HG02588 (cell line): ENCODE measurements at regions not wholly inside any gene's neighbourhood (a gene's known extent, or its start where the extent isn't known, plus 50 kb on each side); places are given as distances from the start of the nearest gene placed in this dataset.

Source experiments
- ATAC-seq: cut with Tn5 transposase; IDR thresholded peaks from one replicate; pipeline ENCODE4 v1.9.1; 2021; ENCODE audit warnings: mild to moderate bottlenecking, moderate library complexity; ENCODE audit not compliant: unreplicated experiment

DNA sequence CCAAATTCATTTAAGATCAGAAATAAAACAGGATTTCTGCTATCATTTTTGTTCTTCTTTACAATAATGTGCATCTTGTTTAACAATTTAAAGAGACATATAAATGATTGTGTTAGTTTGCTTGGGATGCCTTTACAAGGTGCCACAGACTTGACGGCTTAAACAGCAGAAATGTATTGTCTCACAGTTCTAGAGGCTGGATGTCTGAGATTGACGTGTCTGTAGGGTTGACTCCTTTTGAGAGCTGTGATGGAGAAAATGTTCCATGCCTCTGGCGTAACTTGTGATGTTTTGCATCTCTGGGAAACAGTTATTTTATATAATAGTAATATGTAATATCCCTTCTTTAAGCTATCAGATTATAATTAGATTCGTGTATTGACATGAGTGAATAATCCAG is 1091.6 kb upstream of the PRMT6 start:
- no peak for ATAC-seq

DNA sequence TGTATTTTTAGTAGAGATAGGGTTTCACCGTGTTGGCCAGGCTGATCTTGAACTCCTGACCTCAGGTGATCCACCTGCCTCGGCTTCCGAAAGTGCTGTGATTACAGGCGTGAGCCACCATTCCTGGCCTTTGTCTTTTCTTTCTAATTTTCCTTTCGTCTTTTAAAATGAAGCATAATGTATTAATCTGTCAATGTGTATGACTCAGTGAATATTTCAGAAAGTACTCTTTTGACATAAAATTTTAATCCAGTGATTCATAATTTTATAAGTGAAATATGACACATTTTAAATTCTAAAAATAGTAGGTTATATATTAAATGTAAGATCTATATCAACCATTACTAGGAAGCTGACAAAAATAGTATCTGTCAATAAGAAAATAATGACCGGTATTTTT is 1059.0 kb upstream of the PRMT6 start:
- ATAC-seq: no peak

- no peak for ATAC-seq
These were observed 1034.1 kb upstream of the PRMT6 start for GRCh38 chr1:106022312-106022902.

DNA sequence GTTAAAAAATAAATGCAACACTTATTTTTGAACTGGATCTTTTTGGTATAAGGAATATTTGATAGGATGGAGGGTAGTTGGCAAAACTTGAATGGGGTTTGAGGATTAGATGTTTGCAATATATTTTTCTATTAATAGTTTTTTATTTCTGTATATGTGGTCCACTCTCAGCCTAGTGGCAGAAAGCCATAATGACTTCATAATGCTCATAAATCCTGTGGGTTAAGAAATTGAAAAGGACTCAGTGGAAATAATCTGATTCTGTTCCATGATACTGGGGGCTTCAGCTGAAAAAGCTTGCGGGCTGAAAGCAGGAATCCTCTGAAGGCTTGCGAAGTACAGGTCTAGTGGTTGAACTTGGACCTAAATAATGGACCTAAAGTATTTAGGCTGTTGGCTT is 1028.6 kb upstream of the PRMT6 start:
- no peak for ATAC-seq

DNA sequence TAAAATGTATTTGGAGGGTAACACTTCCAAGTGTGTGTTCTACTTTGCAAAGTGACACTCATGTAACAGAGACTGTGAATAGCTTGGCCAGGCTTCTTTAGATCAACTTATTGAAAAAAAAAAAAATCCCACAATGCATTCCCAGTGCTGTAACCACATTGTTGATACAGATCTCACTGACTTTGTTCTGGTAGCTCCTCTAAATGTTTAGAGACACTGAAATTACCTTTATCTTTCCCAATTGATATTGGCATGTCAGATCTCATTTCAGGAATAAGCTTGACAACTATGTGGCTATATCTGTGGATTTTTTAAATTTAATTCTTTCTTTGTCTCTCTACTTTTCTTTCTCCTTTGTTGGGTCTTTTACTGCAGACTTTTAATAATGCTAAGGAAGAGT is 1018.9 kb upstream of the PRMT6 start:
- no peak for ATAC-seq

GRCh38 chr1:106038260-106038659 is 1018.2 kb upstream of the PRMT6 start:
- ATAC-seq: no peak

GRCh38 chr1:106043971-106044370 is 1012.5 kb upstream of the PRMT6 start:
- ATAC-seq: no peak

DNA sequence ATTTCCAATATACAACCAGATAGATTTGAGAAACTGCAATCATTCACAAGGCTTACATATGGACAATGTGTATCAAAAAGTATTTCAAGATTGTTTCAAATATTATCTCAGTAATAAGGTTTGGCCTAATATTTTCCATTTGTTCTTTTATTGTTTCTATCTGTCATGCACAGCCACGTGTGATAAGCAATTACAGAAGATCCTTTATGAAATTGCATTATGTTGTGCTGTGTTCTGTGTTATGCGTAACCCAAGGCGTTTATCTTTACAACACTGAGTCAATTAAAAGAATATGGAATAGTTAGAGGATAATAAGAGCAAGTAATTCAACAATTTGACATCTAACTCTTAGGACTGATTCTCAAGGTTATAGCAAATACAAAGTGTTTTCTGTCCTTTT is 1009.3 kb upstream of the PRMT6 start:
- no peak for ATAC-seq

DNA sequence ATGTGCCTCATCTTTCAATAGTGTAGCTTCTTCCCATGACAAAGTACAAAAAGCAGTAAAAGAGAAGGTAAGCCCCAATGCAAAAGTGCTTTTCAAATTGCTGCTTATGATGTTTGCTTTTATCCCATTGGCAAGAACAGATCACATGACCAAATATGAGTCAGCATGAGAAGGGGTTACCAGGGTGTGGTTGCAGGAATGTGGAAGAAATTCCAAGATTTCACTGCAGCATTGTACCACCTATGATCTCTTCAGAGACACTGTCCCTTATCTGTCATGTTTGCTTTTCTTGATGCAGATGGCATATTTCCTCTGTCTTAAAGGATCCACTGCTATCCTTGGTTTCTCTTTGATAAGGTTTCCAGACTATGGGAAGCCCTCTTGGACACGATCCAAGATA is 1006.9 kb upstream of the PRMT6 start:
- ATAC-seq: no peak

DNA sequence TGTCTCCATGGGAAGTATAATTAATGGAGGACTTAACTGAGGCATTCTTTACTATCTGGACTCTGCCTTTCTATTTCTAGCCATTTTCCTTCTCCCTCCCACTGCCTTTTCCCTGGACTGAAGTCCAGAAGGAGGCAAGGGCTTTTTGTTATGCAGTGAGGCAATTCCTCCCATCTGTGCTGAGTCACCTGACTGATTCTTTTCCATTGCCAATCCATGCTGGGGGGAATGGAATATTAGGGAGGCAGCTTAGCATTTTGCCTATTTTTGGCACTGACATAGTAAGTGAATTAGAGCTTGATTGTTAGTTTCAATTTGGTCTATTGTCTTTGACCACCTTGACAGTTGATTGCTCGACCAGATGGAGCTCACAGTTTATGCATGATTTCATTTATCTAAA is 1000.6 kb upstream of the PRMT6 start:
- ATAC-seq: no peak

GRCh38 chr1:106061586-106062495 is 994.6 kb upstream of the PRMT6 start:
- ATAC-seq: no peak

- no peak for ATAC-seq
These were observed 993.0 kb upstream of the PRMT6 start for GRCh38 chr1:106063510-106063909.

GRCh38 chr1:106072909-106073600 is 983.4 kb upstream of the PRMT6 start:
- peak; percentile 73 for ATAC-seq

- no peak for ATAC-seq
These were observed 975.7 kb upstream of the PRMT6 start for GRCh38 chr1:106080608-106081325.

DNA sequence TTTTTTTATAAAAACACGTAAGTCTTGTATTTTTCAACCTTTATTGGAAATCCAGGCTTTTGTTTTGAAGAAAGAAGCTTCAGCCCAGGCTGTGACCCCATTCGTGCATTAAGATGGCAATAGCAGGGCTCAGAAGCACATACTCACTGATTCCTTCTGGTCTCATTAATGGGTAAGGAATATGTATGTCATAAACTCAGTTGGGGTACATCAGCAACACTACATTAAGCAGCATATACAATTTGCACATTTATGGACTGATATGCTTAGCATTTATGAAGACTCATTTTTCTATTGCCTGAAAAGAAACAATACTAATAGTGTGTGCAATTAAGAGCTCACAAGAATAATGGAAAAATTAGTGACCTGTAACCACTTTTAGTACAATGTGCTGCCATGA is 945.4 kb upstream of the PRMT6 start:
- ATAC-seq: no peak

- ATAC-seq: no peak
These were observed 942.6 kb upstream of the PRMT6 start for GRCh38 chr1:106113851-106114250.

DNA sequence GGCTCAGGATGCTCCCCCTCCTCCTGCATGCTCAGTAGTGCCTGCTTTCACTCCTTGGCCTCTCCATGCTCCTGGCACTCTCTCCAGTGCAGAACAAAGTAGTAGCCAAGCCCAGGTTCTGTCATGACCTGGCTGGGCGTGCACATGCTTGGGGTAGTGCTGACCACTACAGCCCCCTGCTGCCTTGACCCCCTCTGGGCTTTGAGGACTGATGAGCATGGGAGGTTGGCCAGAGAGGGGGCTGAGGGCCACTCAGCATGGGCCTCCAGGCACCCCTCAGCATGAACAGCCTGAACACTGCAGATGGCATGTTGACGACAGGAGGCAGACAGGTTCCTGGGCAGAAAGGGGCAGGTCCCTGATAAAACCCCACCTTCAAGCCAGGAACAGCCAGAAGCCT is 935.7 kb upstream of the PRMT6 start:
- ATAC-seq: no peak

DNA sequence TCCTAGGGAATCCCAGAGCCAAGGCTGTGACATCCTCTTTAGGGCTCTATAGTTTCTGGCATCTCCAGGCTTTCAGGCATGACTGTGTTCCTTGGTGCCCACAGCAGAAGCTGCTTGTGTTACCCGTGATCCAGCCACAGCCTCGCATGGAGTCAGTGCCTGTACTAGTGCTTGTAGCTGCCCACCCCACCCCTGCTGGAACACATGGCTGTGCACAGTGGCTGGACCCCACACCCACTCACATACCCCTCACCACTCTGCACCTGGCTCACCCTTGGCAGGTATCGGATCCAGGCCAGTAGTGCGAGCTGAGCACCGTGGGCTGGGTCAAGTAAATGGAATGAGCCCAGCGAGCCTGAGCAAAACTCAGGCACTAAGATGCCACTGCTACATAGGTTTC is 934.7 kb upstream of the PRMT6 start:
- ATAC-seq: no peak

- ATAC-seq: no peak
These were observed 921.9 kb upstream of the PRMT6 start for GRCh38 chr1:106134561-106134960.

DNA sequence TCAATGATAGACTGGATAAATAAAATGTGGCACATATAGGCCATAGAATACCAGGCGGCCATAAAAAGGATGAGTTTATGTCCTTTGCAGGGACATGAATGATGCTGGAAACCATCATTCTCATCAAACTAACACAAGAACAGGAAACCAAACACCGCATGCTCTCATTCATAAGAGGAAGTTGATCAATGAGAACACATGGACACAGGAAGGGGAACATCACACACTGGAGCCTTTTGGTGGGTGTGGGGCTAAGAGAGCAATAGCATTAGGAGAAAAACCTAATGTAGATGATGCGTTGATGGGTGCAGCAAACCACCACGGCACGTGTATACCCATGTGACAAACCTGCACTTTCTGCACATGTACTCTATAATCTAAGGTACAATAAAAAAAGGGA is 883.4 kb upstream of the PRMT6 start:
- no peak for ATAC-seq

DNA sequence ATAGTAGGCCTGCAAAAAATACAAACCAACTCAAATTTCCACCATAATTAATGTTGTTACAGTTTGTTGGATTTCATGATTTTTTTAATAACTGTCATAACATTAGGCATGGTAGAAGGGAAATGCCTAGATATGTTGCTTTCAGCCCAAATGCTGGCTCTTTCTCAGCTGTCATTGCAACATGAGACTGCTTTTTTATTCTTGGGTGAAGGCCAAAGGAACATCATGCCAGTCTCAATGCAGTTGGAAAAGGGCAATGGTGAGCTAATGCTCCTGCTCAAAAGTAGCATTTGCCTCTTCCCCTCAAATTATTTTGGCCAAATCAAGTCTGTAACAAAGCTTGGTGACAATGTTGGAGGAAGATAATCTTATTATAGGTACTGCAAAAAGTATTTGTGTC is 877.7 kb upstream of the PRMT6 start:
- no peak for ATAC-seq
